GM04503 (cell line): ENCODE measurements at regions not wholly inside any gene's neighbourhood (a gene's known extent, or its start where the extent isn't known, plus 50 kb on each side); places are given as distances from the start of the nearest gene placed in this dataset.
"Not testable (repeated sequence)": the region's sequence is repeated elsewhere in the genome, so short reads cannot be mapped to it uniquely, and the experiment has no call there.

ENCODE experiments used
- DNase-seq: peaks from one replicate; pipeline ENCODE4 v3.0.0-alpha.2; 2012; ENCODE audit warnings: low read depth

- no peak for DNase-seq
Observed at GRCh38 chr3:174457758-174458157, 401.4 kb upstream of the NAALADL2 start.

GRCh38 chr3:174460831-174461230, 398.3 kb upstream of the NAALADL2 start:
- DNase-seq, result no peak

DNA sequence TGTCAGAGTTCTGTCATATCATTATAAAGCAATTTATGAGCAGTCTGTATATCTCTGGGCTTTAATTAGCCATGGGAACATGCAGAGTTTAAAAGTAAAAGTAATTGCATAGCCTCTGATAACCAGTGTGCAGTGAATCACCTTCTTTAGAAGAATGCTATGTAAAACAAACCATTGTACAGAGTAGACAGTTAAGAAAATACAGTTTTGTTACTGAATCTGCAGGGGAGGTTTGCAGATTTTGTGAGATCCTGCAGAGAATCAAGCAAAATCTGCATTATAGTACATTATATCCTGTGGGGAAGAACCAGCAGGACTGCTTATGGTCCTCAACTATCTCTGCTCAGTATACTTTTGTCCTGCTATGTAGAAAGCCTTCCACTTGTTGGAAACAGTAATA, 396.2 kb upstream of the NAALADL2 start:
- no peak for DNase-seq

DNA sequence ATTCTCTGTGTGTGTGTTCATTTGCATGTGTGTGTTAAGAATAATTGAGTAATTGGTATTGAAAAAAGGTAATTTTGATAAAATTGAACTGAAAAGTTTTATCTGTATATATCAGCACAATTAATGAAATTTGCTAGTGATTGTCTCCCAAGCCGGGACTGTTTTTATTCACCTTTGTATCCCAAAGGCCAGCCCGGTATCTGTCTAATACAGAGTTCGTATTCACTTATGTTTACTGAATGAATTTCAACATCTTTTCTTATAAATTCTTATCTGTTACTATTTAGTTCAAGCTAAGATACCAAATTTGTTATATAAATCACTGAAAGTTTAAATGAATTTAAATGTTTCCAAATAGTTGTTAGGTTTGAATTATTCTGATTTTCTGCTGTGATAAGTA, 394.0 kb upstream of the NAALADL2 start:
- DNase-seq, result no peak

DNA sequence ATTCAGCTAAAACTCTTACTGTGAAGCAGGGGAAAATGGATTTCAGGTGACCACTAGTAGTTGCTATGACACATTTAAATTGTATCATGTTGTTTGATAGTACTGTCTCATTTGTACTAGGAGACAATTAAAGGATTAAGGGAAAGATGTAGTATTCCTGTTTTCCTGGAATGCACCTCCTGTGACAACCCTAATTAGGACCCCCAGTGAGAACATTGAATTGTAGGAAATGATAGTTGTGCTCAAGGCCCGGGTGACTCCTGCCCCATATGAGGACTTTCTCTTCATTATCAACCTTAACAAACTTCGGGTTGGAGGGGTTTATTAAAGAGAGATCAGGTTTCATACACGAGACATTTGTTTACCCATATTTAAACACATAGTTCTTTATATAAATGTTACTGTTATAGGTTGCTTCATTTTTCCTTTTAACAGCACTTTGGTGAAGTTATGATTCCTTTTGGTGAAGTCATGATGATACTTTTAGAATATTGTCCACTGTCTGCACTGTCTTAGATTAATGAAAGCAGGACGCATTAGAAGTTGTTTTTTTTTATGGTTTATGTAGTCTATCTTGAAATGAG, 392.6 kb upstream of the NAALADL2 start:
- DNase-seq, result no peak

GRCh38 chr3:174477491-174477890, 381.6 kb upstream of the NAALADL2 start:
- DNase-seq, result no peak

- no peak for DNase-seq
Observed at GRCh38 chr3:174480767-174481166, 378.4 kb upstream of the NAALADL2 start.

DNA sequence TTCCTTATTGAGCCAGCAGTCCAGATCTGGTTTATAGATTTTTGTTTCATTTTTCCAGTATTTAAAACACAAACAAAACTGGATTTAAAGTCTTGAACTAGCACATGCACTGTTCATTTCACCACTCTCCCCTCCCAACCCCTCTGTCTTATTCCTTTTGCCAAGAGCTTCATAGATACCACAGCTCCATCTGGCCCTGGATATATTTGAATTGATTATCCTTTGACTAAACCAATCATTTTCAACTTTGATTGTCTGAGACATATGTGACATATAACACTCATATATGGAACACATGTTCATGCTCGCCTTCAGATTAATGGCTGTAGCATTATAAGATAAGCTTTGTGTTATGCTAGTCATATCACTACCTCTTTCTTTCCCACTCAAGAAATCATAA, 376.6 kb upstream of the NAALADL2 start:
- no peak for DNase-seq

DNA sequence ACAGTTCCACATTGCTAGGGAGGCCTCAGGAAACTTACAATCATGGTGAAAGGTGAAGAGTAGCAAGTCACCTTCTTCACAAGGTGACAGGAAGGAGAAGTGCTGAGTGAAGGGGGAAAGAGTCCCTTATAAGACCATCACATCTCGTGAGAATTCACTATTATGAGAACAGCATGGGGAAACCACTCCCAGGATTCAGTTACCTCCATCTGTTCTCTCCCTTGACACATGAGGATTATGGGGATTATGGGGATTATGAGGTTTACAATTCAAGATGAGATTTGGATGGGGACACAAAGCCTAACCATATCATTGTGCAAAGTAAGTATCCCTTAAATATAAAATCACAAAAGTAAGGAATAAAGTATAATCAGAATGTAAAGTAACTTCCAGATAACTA, 375.9 kb upstream of the NAALADL2 start:
- no peak for DNase-seq

DNA sequence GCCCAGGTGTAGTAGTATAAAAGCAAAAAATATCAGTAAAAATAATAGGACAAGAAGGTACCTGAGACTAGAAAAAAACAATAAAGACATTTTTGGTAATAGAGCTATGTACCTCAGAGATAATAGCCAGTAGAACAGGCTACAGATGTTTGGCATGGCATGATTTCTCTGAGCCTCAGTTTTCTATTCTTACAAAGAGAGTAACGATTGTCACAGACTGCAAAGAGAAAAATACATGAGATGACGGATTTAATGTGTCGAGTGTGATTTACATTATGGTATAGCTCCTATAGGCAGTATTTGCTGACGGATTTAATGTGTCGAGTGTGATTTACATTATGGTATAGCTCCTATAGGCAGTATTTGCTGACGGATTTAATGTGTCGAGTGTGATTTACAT, 375.3 kb upstream of the NAALADL2 start:
- not testable (repeated sequence) for DNase-seq

GRCh38 chr3:174488527-174488926, 370.6 kb upstream of the NAALADL2 start:
- DNase-seq, result peak; percentile 44

DNA sequence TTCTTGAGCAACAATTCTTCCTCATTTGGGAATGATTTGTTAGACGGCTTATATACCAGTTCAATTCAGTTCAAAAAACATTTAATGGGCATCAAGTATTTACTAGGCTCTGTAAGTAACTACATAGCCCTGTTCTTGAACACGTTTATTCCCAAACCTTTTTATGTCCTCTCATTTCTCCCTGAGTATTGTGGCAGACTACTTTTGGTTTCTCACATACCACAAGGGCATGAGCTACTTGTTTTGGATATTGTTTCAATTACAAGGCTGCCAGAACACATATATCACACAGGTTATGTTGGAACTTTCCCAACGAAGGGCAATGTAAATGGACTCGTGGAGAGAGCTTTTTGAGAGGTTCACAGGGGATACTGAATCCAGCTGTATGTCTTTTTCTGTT, 363.8 kb upstream of the NAALADL2 start:
- DNase-seq, result peak; percentile 12

- DNase-seq, result no peak
Observed at GRCh38 chr3:174495928-174496327, 363.2 kb upstream of the NAALADL2 start.

GRCh38 chr3:174498638-174499037, 360.5 kb upstream of the NAALADL2 start:
- DNase-seq, result peak; percentile 6

GRCh38 chr3:174505266-174505665, 353.9 kb upstream of the NAALADL2 start:
- DNase-seq, result no peak

DNA sequence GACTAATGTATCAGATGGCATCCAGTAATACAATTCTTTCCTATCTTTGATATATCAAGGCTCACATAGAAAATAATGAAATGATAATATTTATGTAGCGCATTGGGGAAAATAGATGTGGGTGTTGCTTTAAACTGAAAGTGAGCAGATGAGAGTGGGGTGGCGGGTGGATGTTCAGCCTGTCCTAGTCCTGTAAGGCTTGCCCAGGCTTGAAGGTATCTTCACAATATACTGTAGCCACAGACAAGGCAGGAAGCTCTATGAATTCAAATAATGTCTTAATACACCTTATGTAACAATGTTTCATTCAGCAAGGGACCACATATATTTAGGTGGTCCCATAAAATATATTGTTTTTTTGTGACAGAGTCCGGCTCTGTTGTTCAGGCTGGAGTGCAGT, 334.9 kb upstream of the NAALADL2 start:
- DNase-seq, result no peak

DNA sequence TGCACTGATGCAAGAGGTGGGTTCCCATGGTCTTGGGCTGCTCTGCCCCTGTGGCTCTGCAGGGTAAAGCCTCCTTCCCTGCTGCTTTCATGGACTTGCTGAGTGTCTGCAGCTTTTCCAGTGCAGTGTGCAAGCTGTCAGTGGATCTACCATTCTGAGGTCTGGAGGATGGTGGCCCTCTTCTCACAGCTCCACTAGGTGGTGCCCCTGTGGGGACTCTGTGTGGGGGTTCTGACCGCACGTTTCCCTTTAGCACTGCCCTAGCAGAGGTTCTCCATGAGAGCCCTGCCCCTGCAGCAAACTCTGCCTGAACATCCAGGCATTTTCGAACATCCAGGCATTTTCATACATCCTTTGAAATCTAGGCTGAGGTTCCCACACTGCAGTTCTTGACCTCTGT, 329.8 kb upstream of the NAALADL2 start:
- no peak for DNase-seq

- DNase-seq, result no peak
Observed at GRCh38 chr3:174531262-174531982, 327.7 kb upstream of the NAALADL2 start.

DNA sequence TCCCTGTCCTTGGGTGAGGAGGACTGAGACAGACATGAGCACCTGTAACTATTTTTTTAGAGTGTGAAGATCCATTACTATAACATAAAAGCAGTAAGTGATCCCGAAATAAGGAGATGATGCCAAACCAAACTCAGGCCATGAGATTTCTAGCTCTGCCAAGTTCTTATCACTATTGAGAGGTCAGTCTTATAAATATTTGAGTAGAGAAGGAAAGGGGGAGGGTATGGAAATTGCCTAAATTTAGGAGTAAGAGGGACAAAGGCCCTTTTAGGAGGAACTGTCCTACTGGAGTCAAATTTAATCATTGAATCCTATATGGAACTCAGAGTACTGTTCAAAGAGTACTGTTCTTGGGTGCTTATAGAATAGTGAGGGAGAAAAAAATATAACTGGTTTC, 326.9 kb upstream of the NAALADL2 start:
- DNase-seq, result no peak

DNA sequence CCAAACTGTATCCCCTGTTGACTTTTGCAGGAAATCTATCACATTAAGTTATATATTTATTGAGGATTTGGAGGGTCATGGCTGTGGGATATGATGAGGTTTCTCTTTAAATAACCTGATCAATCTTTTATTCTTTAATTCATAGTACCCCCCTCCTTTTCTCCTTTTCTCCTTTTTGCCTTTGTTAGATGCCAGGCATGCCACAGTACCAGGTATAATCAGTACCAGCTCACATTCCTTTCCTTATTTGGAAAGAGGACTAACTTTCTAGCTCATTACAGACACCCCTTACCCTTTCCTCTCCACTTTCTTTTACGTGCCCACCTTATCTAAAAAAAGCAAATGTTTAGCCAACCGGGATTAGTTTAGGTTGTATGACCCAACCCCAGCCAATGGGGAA, 326.4 kb upstream of the NAALADL2 start:
- DNase-seq, result no peak

DNA sequence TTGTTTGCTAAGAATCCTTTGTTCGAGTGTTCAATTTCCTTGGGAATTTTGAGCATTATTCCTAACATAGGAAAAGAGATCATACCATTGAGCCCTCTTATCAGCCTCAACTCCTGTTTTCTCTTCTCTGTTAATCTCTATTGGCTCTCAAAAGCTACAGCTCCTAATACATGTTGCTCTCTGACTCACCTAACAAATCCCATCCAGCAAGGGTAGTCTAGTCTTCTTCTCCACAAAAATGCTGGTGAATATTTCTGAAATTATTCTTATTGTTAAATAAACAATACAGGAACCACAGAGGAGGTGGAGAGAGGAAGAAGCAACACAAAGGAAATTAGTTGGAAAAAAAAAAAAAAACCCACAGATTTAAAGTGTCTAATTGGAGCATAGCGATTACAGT, 325.8 kb upstream of the NAALADL2 start:
- DNase-seq, result peak; percentile 65

DNA sequence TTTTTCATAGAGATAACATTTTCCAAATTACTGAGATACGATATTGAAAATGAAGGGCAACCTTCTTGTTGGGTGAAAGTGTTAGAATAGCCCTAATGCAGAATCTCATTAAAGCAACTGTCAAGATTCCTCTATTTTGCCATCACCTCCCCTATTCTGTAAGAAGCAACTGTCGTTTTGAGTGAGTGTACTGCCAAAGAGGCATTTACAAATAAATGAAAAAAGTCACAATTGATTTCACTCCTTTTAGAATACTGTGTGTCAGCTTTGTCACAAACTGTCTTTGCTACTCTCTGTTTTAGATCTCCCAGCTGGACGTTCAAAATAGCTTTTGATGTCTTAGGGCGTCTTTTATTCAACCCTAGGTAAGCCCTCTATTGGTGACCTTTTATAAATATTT, 322.8 kb upstream of the NAALADL2 start:
- no peak for DNase-seq

DNA sequence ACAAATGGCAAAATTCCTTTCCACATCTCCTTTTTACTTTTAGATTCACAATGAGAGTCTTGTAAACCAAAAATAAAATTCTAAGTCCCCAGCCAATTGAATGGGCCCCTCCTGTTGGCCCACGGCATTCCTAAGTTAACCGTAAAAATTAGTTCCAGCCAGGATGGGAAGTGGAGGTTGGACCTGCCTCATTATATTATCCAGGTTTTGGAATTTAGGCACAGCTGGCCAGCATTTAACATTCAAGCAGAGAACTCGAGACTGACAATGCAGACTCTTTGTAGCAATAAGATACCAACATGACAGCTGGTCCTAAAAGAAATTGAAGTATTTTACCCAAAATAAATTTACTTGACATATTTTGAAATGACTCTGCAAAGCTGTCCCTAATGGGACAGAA, 321.0 kb upstream of the NAALADL2 start:
- no peak for DNase-seq
